Prostate gland (tissue), 2 donors: ENCODE measurements at regions not wholly inside any gene's neighbourhood (a gene's known extent, or its start where the extent isn't known, plus 50 kb on each side); places are given as distances from the start of the nearest gene placed in this dataset.

Experiments used
- POLR2A ChIP-seq: fragments of 450-650 bp; IDR thresholded peaks from one replicate; pipeline ENCODE4 v1.6.1; 2016; ENCODE audit warnings: antibody characterized with exemption, mild to moderate bottlenecking
- TF ChIP-seq, protein P1 (sequence below), 4 experiments: fragments of 200-600 bp in 2 of 4; fragments of 450-650 bp in 2 of 4; sonication (generic) in 2 of 4; IDR thresholded peaks; 1 replicate in 3 of 4; 2 replicates in 1 of 4; pipeline ENCODE4 v1.5.1; 2016 to 2019; ENCODE audit warnings: antibody characterized with exemption in 4 of 4, mild to moderate bottlenecking in 2 of 4, moderate library complexity in 2 of 4

DNA sequence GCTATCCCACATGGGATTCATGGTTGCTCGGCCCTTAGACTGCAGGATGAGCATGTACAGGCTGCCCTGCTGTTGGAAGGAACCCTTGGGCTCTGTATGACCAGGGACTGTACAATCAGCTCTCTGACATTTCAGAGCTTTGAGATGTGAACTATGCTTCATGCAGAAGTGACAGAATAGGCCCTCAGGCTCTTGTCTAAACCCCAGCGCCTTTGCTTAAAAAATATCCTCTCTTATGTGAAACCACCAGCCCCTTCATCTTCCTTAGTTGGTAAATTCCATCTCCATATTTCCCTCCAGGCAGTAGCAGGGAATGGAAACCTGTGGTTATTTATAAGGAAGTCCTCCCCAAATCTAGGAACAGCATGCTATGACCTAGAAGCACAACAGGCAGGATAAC lies 78.9 kb upstream of the PLET1 start:
- TF ChIP-seq, protein P1, sequence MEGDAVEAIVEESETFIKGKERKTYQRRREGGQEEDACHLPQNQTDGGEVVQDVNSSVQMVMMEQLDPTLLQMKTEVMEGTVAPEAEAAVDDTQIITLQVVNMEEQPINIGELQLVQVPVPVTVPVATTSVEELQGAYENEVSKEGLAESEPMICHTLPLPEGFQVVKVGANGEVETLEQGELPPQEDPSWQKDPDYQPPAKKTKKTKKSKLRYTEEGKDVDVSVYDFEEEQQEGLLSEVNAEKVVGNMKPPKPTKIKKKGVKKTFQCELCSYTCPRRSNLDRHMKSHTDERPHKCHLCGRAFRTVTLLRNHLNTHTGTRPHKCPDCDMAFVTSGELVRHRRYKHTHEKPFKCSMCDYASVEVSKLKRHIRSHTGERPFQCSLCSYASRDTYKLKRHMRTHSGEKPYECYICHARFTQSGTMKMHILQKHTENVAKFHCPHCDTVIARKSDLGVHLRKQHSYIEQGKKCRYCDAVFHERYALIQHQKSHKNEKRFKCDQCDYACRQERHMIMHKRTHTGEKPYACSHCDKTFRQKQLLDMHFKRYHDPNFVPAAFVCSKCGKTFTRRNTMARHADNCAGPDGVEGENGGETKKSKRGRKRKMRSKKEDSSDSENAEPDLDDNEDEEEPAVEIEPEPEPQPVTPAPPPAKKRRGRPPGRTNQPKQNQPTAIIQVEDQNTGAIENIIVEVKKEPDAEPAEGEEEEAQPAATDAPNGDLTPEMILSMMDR (IDR thresholded peaks at IDR 0.05) = no peak
- no peak for TF ChIP-seq POLR2A
